HEK293 (cell line): ENCODE measurements at regions not wholly inside any gene's neighbourhood (a gene's known extent, or its start where the extent isn't known, plus 50 kb on each side); places are given as distances from the start of the nearest gene placed in this dataset.

Experiments
- RBAK ChIP-seq: fragments of 450-650 bp; formaldehyde crosslinking; IDR thresholded peaks from 2 replicates; pipeline ENCODE4 v1.5.1; 2016; ENCODE audit warnings: missing biosample characterization, missing genetic modification characterization
- SCRT1 ChIP-seq: fragments of 450-650 bp; formaldehyde crosslinking; IDR thresholded peaks from 2 replicates; pipeline ENCODE4 v1.5.1; 2016; ENCODE audit warnings: missing biosample characterization, missing genetic modification characterization, borderline replicate concordance
- TCF7L2 ChIP-seq: IDR thresholded peaks from 2 replicates; pipeline ENCODE4 v1.6.1; 2011; ENCODE audit warnings: low read depth, mild to moderate bottlenecking, inconsistent platforms, low read length, moderate library complexity, borderline replicate concordance
- ZBTB7A ChIP-seq: fragments of 450-650 bp; formaldehyde crosslinking; IDR thresholded peaks from 2 replicates; pipeline ENCODE4 v1.5.1; 2016; ENCODE audit warnings: low read depth, missing biosample characterization, missing genetic modification characterization
- ZNF10 ChIP-seq: fragments of 450-650 bp; formaldehyde crosslinking; IDR thresholded peaks from 2 replicates; pipeline ENCODE4 v1.5.1; 2017; ENCODE audit warnings: missing biosample characterization, missing genetic modification characterization
- ZNF324 ChIP-seq: fragments of 450-650 bp; formaldehyde crosslinking; IDR thresholded peaks from 2 replicates; pipeline ENCODE4 v1.5.1; 2016; ENCODE audit warnings: missing biosample characterization, missing genetic modification characterization
- ZNF510 ChIP-seq: fragments of 450-650 bp; formaldehyde crosslinking; IDR thresholded peaks from 2 replicates; pipeline ENCODE4 v1.5.1; 2018; ENCODE audit warnings: mild to moderate bottlenecking, missing genetic modification characterization, missing biosample characterization; ENCODE audit not compliant: insufficient replicate concordance
- ZNF558 ChIP-seq: fragments of 450-650 bp; formaldehyde crosslinking; IDR thresholded peaks from 2 replicates; pipeline ENCODE4 v1.5.1; 2016; ENCODE audit warnings: missing biosample characterization, missing genetic modification characterization
- ZNF677 ChIP-seq: fragments of 450-650 bp; IDR thresholded peaks from 2 replicates; pipeline ENCODE4 v1.5.0; 2018; ENCODE audit warnings: missing biosample characterization, mild to moderate bottlenecking, missing genetic modification characterization, moderate library complexity
- TF ChIP-seq, protein P1 (sequence below): fragments of 450-650 bp; formaldehyde crosslinking; conservative IDR thresholded peaks from 2 replicates; pipeline ENCODE4 v1.5.1; 2016; ENCODE audit warnings: low read depth, missing biosample characterization, missing genetic modification characterization
- TF ChIP-seq, protein P2 (sequence below): fragments of 450-650 bp; formaldehyde crosslinking; IDR thresholded peaks from 2 replicates; pipeline ENCODE4 v1.5.1; 2017; ENCODE audit warnings: missing biosample characterization, mild to moderate bottlenecking, missing genetic modification characterization, moderate library complexity
- TF ChIP-seq, protein P3 (sequence below): fragments of 450-650 bp; formaldehyde crosslinking; IDR thresholded peaks from 2 replicates; pipeline ENCODE4 v1.5.1; 2016; ENCODE audit warnings: missing biosample characterization, missing genetic modification characterization
- TF ChIP-seq, protein P4 (sequence below): sonication (generic); formaldehyde crosslinking; IDR thresholded peaks from 2 replicates; pipeline ENCODE4 v1.8.1; 2022; ENCODE audit warnings: mild to moderate bottlenecking, moderate library complexity, missing genetic modification reagents

DNA sequence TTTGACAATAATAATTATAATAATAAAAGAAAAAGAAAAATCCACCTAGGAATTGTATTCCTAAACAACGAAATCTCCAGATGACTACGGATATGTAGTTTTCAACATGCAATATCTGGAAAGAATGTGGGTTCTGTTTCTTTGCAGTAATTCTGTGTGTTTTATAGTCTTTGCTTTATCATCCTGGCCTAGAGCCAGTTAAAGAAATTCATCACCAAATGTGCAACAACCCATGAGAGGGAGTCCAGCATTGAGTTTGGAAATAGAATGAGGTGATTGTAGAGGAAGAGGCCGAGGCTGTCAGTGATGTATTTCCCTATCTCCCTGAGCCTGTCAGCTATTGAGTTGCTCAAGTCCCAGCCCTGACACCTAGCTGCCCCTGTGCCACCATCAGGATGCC lies 200.5 kb upstream of the DCN start:
- TF ChIP-seq, protein P1, sequence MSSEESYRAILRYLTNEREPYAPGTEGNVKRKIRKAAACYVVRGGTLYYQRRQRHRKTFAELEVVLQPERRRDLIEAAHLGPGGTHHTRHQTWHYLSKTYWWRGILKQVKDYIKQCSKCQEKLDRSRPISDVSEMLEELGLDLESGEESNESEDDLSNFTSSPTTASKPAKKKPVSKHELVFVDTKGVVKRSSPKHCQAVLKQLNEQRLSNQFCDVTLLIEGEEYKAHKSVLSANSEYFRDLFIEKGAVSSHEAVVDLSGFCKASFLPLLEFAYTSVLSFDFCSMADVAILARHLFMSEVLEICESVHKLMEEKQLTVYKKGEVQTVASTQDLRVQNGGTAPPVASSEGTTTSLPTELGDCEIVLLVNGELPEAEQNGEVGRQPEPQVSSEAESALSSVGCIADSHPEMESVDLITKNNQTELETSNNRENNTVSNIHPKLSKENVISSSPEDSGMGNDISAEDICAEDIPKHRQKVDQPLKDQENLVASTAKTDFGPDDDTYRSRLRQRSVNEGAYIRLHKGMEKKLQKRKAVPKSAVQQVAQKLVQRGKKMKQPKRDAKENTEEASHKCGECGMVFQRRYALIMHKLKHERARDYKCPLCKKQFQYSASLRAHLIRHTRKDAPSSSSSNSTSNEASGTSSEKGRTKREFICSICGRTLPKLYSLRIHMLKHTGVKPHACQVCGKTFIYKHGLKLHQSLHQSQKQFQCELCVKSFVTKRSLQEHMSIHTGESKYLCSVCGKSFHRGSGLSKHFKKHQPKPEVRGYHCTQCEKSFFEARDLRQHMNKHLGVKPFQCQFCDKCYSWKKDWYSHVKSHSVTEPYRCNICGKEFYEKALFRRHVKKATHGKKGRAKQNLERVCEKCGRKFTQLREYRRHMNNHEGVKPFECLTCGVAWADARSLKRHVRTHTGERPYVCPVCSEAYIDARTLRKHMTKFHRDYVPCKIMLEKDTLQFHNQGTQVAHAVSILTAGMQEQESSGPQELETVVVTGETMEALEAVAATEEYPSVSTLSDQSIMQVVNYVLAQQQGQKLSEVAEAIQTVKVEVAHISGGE (tag by site-specific recombination), result no peak
- TF ChIP-seq, protein P2, sequence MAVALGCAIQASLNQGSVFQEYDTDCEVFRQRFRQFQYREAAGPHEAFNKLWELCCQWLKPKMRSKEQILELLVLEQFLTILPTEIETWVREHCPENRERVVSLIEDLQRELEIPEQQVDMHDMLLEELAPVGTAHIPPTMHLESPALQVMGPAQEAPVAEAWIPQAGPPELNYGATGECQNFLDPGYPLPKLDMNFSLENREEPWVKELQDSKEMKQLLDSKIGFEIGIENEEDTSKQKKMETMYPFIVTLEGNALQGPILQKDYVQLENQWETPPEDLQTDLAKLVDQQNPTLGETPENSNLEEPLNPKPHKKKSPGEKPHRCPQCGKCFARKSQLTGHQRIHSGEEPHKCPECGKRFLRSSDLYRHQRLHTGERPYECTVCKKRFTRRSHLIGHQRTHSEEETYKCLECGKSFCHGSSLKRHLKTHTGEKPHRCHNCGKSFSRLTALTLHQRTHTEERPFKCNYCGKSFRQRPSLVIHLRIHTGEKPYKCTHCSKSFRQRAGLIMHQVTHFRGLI (tag by site-specific recombination), result no peak
- TF ChIP-seq RBAK (no peak), ZBTB7A (tag by site-specific recombination) (no peak), SCRT1 (no peak), ZNF10 (tag by site-specific recombination) (no peak), ZNF510 (tag by site-specific recombination) (no peak), ZNF324 (tag by site-specific recombination) (no peak), ZNF677 (no peak), TCF7L2 (no peak), ZNF558 (tag by site-specific recombination) (no peak)
- TF ChIP-seq, protein P3, sequence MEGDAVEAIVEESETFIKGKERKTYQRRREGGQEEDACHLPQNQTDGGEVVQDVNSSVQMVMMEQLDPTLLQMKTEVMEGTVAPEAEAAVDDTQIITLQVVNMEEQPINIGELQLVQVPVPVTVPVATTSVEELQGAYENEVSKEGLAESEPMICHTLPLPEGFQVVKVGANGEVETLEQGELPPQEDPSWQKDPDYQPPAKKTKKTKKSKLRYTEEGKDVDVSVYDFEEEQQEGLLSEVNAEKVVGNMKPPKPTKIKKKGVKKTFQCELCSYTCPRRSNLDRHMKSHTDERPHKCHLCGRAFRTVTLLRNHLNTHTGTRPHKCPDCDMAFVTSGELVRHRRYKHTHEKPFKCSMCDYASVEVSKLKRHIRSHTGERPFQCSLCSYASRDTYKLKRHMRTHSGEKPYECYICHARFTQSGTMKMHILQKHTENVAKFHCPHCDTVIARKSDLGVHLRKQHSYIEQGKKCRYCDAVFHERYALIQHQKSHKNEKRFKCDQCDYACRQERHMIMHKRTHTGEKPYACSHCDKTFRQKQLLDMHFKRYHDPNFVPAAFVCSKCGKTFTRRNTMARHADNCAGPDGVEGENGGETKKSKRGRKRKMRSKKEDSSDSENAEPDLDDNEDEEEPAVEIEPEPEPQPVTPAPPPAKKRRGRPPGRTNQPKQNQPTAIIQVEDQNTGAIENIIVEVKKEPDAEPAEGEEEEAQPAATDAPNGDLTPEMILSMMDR (tag by site-specific recombination), result no peak
- TF ChIP-seq, protein P4, sequence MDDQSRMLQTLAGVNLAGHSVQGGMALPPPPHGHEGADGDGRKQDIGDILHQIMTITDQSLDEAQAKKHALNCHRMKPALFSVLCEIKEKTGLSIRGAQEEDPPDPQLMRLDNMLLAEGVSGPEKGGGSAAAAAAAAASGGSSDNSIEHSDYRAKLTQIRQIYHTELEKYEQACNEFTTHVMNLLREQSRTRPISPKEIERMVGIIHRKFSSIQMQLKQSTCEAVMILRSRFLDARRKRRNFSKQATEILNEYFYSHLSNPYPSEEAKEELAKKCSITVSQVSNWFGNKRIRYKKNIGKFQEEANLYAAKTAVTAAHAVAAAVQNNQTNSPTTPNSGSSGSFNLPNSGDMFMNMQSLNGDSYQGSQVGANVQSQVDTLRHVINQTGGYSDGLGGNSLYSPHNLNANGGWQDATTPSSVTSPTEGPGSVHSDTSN (CRISPR knock-in tag), result no peak
